ENCODE measurements at regions not wholly inside any gene's neighbourhood (a gene's known extent, or its start where the extent isn't known, plus 50 kb on each side); places are given as distances from the start of the nearest gene placed in this dataset.

- TF ChIP-seq, protein P1, sequence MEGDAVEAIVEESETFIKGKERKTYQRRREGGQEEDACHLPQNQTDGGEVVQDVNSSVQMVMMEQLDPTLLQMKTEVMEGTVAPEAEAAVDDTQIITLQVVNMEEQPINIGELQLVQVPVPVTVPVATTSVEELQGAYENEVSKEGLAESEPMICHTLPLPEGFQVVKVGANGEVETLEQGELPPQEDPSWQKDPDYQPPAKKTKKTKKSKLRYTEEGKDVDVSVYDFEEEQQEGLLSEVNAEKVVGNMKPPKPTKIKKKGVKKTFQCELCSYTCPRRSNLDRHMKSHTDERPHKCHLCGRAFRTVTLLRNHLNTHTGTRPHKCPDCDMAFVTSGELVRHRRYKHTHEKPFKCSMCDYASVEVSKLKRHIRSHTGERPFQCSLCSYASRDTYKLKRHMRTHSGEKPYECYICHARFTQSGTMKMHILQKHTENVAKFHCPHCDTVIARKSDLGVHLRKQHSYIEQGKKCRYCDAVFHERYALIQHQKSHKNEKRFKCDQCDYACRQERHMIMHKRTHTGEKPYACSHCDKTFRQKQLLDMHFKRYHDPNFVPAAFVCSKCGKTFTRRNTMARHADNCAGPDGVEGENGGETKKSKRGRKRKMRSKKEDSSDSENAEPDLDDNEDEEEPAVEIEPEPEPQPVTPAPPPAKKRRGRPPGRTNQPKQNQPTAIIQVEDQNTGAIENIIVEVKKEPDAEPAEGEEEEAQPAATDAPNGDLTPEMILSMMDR (IDR thresholded peaks at IDR 0.05): no peak
- TF ChIP-seq POLR2AphosphoS5 (IDR thresholded peaks at IDR 0.05): no peak
Measured at GRCh38 chr18:51568151-51568550, 370.7 kb upstream of the MEX3C start.

Data from stomach (tissue), 4 donors.